Trophoblast cell (in vitro differentiated cells and primary cell): ENCODE measurements at regions not wholly inside any gene's neighbourhood (a gene's known extent, or its start where the extent isn't known, plus 50 kb on each side); places are given as distances from the start of the nearest gene placed in this dataset.

Experiments used
- DNase-seq, 2 donors: peaks; one replicate each; pipeline ENCODE4 v3.0.0-alpha.2; 2016
- H2AFZ ChIP-seq: 2 replicates; pipeline ENCODE4 v1.6.1; 2013; ENCODE audit warnings: low read length, moderate library complexity, mild to moderate bottlenecking; ENCODE audit not compliant: insufficient read depth, poor library complexity
- H2AK5ac ChIP-seq: 2 replicates; pipeline ENCODE4 v1.6.1; 2013; ENCODE audit warnings: mild to moderate bottlenecking, low read length
- H2BK120ac ChIP-seq: 2 replicates; pipeline ENCODE4 v1.6.1; 2013; ENCODE audit warnings: low read length, mild to moderate bottlenecking, moderate library complexity; ENCODE audit not compliant: insufficient read depth, poor library complexity
- H2BK12ac ChIP-seq: 2 replicates; pipeline ENCODE4 v1.6.1; 2013; ENCODE audit warnings: mild to moderate bottlenecking, low read length, moderate library complexity
- H2BK5ac ChIP-seq: 2 replicates; pipeline ENCODE4 v1.6.1; 2013; ENCODE audit warnings: low read length, low read depth, moderate library complexity, mild to moderate bottlenecking; ENCODE audit not compliant: poor library complexity
- H3K14ac ChIP-seq: 2 replicates; pipeline ENCODE4 v1.6.1; 2013; ENCODE audit warnings: mild to moderate bottlenecking, low read length
- H3K18ac ChIP-seq: 2 replicates; pipeline ENCODE4 v1.6.1; 2013; ENCODE audit warnings: mild to moderate bottlenecking, low read length
- H3K23ac ChIP-seq: 2 replicates; pipeline ENCODE4 v1.6.1; 2013; ENCODE audit warnings: low read length
- H3K27ac ChIP-seq: 2 replicates; pipeline ENCODE4 v1.5.1; 2013; ENCODE audit warnings: low read depth, mild to moderate bottlenecking, inconsistent platforms, low read length, moderate library complexity
- H3K27me3 ChIP-seq: 2 replicates; pipeline ENCODE4 v1.6.1; 2013; ENCODE audit warnings: inconsistent platforms, mild to moderate bottlenecking, low read length, moderate library complexity; ENCODE audit not compliant: insufficient read depth
- H3K36me3 ChIP-seq, 2 experiments: 1 replicate in 1 of 2; 2 replicates in 1 of 2; pipeline ENCODE4 v1.6.1; 2013; ENCODE audit warnings: low read length in 2 of 2, mild to moderate bottlenecking in 2 of 2, moderate library complexity in 1 of 2; ENCODE audit not compliant: insufficient read depth in 2 of 2, control insufficient read depth in 1 of 2
- H3K4ac ChIP-seq: 2 replicates; pipeline ENCODE4 v1.6.1; 2013; ENCODE audit warnings: low read depth, mild to moderate bottlenecking, low read length, moderate library complexity
- H3K4me1 ChIP-seq, 2 experiments: 1 replicate in 1 of 2; 2 replicates in 1 of 2; pipeline ENCODE4 v1.6.1; 2013; ENCODE audit warnings: low read length in 2 of 2, mild to moderate bottlenecking in 2 of 2, moderate library complexity in 1 of 2; ENCODE audit not compliant: insufficient read depth in 2 of 2, control insufficient read depth in 1 of 2
- H3K4me2 ChIP-seq: 2 replicates; pipeline ENCODE4 v1.6.1; 2013; ENCODE audit warnings: inconsistent platforms, mild to moderate bottlenecking, low read length, moderate library complexity
- H3K4me3 ChIP-seq: 2 replicates; pipeline ENCODE4 v1.5.1; 2013; ENCODE audit warnings: mild to moderate bottlenecking, low read depth, low read length, inconsistent platforms
- H3K79me1 ChIP-seq: one replicate; pipeline ENCODE4 v1.6.1; 2013; ENCODE audit warnings: low read length
- H3K79me2 ChIP-seq: 2 replicates; pipeline ENCODE4 v1.6.1; 2013; ENCODE audit warnings: low read length, mild to moderate bottlenecking; ENCODE audit not compliant: control insufficient read depth, insufficient read depth, poor library complexity
- H3K9ac ChIP-seq: 2 replicates; pipeline ENCODE4 v1.6.1; 2013; ENCODE audit warnings: mild to moderate bottlenecking, low read length
- H3K9me3 ChIP-seq: 2 replicates; pipeline ENCODE4 v1.6.1; 2013; ENCODE audit warnings: low read depth, mild to moderate bottlenecking, control low read depth, inconsistent platforms, low read length; ENCODE audit not compliant: insufficient read depth
- H4K12ac ChIP-seq: 2 replicates; pipeline ENCODE4 v1.6.1; 2013; ENCODE audit warnings: low read depth, mild to moderate bottlenecking, low read length, moderate library complexity
- H4K8ac ChIP-seq: 2 replicates; pipeline ENCODE4 v1.6.1; 2013; ENCODE audit warnings: low read depth, mild to moderate bottlenecking, low read length, moderate library complexity
- H4K91ac ChIP-seq: one replicate; pipeline ENCODE4 v1.6.1; 2013; ENCODE audit warnings: low read depth, mild to moderate bottlenecking, low read length, moderate library complexity
- WGBS: extraction: QIAGEN DNeasy Blood & Tissue Kit; methylation state at CpG from one replicate; pipeline ENCODE4 v1.1.7; 2013; ENCODE audit warnings: missing lambda C conversion rate; ENCODE audit not compliant: insufficient read length, insufficient coverage; ENCODE audit errors: extremely low coverage; 5-methylcytosine and 5-hydroxymethylcytosine counted together

- no peak overlapping the region for H4K12ac ChIP-seq
- H4K91ac ChIP-seq: no peak overlapping the region
- no peak for DNase-seq
- H3K9me3 ChIP-seq: no peaks in the 10 kb centered on the region
- H3K4ac ChIP-seq: no peak overlapping the region
- H3K36me3 ChIP-seq: no peaks in the 10 kb centered on the region
- no peak overlapping the region for H2BK5ac ChIP-seq
- H3K4me3 ChIP-seq: no peak overlapping the region
- no peaks in the 10 kb centered on the region for H3K79me1 ChIP-seq
- no peak overlapping the region for H3K9ac ChIP-seq
- no peak overlapping the region for H2AFZ ChIP-seq
- no peak overlapping the region for H4K8ac ChIP-seq
- H3K4me1 ChIP-seq: peaks cover 0 to 1% of the 10 kb centered on the region in 2 experiments
- no peaks in the 10 kb centered on the region for H3K27me3 ChIP-seq
- no peaks in the 10 kb centered on the region for H3K79me2 ChIP-seq
- H2BK120ac ChIP-seq: no peak overlapping the region
- WGBS: no CpG with 5 or more reads among the region's 5 CpGs
- no peak overlapping the region for H3K4me2 ChIP-seq
- H2BK12ac ChIP-seq: no peak overlapping the region
- H3K14ac ChIP-seq: no peak overlapping the region
- no peak overlapping the region for H3K27ac ChIP-seq
- H3K18ac ChIP-seq: no peak overlapping the region
- no peak overlapping the region for H2AK5ac ChIP-seq
- no peak overlapping the region for H3K23ac ChIP-seq
Measured at GRCh38 chr2:60359569-60359968, 193.9 kb downstream of the BCL11A start.

GRCh38 chr2:60358476-60358875 is 195.0 kb downstream of the BCL11A start:
- Histone ChIP-seq H2BK120ac (no peak overlapping the region), H3K79me2 (no peaks in the 10 kb centered on the region), H3K4me3 (no peak overlapping the region), H2AK5ac (no peak overlapping the region), H2AFZ (no peak overlapping the region), H3K36me3 (no peaks in the 10 kb centered on the region), H3K18ac (no peak overlapping the region), H2BK5ac (no peak overlapping the region), H3K4me2 (no peak overlapping the region), H3K4ac (no peak overlapping the region), H3K4me1 (peaks cover 0 to 3% of the 10 kb centered on the region in 2 experiments), H3K27ac (no peak overlapping the region), H4K91ac (no peak overlapping the region), H3K23ac (no peak overlapping the region), H2BK12ac (no peak overlapping the region), H3K9ac (no peak overlapping the region), H4K12ac (no peak overlapping the region), H3K14ac (no peak overlapping the region), H3K27me3 (no peaks in the 10 kb centered on the region), H3K79me1 (no peaks in the 10 kb centered on the region), H3K9me3 (no peaks in the 10 kb centered on the region), H4K8ac (no peak overlapping the region)
- no peak for DNase-seq
- no CpG with 5 or more reads among the region's 4 CpGs for WGBS

GRCh38 chr2:60357996-60358395 is 195.5 kb downstream of the BCL11A start:
- H3K18ac ChIP-seq: no peak overlapping the region
- no CpG with 5 or more reads among the region's 6 CpGs for WGBS
- no peak overlapping the region for H2BK120ac ChIP-seq
- H2AK5ac ChIP-seq: no peak overlapping the region
- H4K91ac ChIP-seq: no peak overlapping the region
- H3K4ac ChIP-seq: no peak overlapping the region
- no peaks in the 10 kb centered on the region for H3K79me1 ChIP-seq
- H3K23ac ChIP-seq: no peak overlapping the region
- DNase-seq: no peak
- H3K9ac ChIP-seq: no peak overlapping the region
- H3K9me3 ChIP-seq: no peaks in the 10 kb centered on the region
- no peaks in the 10 kb centered on the region for H3K79me2 ChIP-seq
- no peaks in the 10 kb centered on the region for H3K36me3 ChIP-seq
- no peak overlapping the region for H3K14ac ChIP-seq
- H3K4me3 ChIP-seq: no peak overlapping the region
- H2BK5ac ChIP-seq: no peak overlapping the region
- H2AFZ ChIP-seq: no peak overlapping the region
- peaks cover 0 to 3% of the 10 kb centered on the region in 2 experiments for H3K4me1 ChIP-seq
- H2BK12ac ChIP-seq: no peak overlapping the region
- no peak overlapping the region for H4K12ac ChIP-seq
- no peak overlapping the region for H3K27ac ChIP-seq
- no peak overlapping the region for H4K8ac ChIP-seq
- no peaks in the 10 kb centered on the region for H3K27me3 ChIP-seq
- H3K4me2 ChIP-seq: no peak overlapping the region

GRCh38 chr2:60356346-60356745 is 197.1 kb downstream of the BCL11A start:
- no peak overlapping the region for H2AFZ ChIP-seq
- H3K4ac ChIP-seq: no peak overlapping the region
- no peaks in the 10 kb centered on the region for H3K79me2 ChIP-seq
- no peak overlapping the region for H3K23ac ChIP-seq
- H2BK12ac ChIP-seq: no peak overlapping the region
- no peak overlapping the region for H2BK5ac ChIP-seq
- H3K27me3 ChIP-seq: no peaks in the 10 kb centered on the region
- no peak overlapping the region for H3K27ac ChIP-seq
- no peak overlapping the region for H3K4me3 ChIP-seq
- H2AK5ac ChIP-seq: no peak overlapping the region
- no peak overlapping the region for H4K8ac ChIP-seq
- no peak overlapping the region for H4K12ac ChIP-seq
- DNase-seq: peak; percentile 21 to 70
- no CpG with 5 or more reads among the region's 5 CpGs for WGBS
- no peaks in the 10 kb centered on the region for H3K9me3 ChIP-seq
- no peak overlapping the region for H3K18ac ChIP-seq
- H3K4me2 ChIP-seq: no peak overlapping the region
- peaks cover 0 to 3% of the 10 kb centered on the region in 2 experiments for H3K4me1 ChIP-seq
- no peak overlapping the region for H4K91ac ChIP-seq
- no peak overlapping the region for H3K9ac ChIP-seq
- no peaks in the 10 kb centered on the region for H3K36me3 ChIP-seq
- no peak overlapping the region for H3K14ac ChIP-seq
- H2BK120ac ChIP-seq: no peak overlapping the region
- H3K79me1 ChIP-seq: no peaks in the 10 kb centered on the region
